ENCODE measurements at regions not wholly inside any gene's neighbourhood (a gene's known extent, or its start where the extent isn't known, plus 50 kb on each side); places are given as distances from the start of the nearest gene placed in this dataset.

GRCh38 chr10:78188446-78188845, 154.8 kb downstream of the RPS24 start:
- DNase-seq: no peak

- no peak for DNase-seq
Measured at GRCh38 chr10:78190051-78190825, 156.6 kb downstream of the RPS24 start.

GRCh38 chr10:78191301-78191700, 157.6 kb downstream of the RPS24 start:
- DNase-seq: no peak

GRCh38 chr10:78193189-78193588, 159.5 kb downstream of the RPS24 start:
- no peak for DNase-seq

GRCh38 chr10:78194050-78194449, 160.4 kb downstream of the RPS24 start:
- DNase-seq: no peak

- DNase-seq: no peak
Measured at GRCh38 chr10:78194539-78195402, 161.1 kb downstream of the RPS24 start.

- DNase-seq: no peak
Measured at GRCh38 chr10:78196396-78196795, 162.7 kb downstream of the RPS24 start.

GRCh38 chr10:78196964-78197363, 163.3 kb downstream of the RPS24 start:
- DNase-seq: no peak

GRCh38 chr10:78197628-78198272, 164.1 kb downstream of the RPS24 start:
- no peak for DNase-seq

GRCh38 chr10:78199005-78199725, 165.5 kb downstream of the RPS24 start:
- DNase-seq: no peak

GRCh38 chr10:78199759-78200158, 166.1 kb downstream of the RPS24 start:
- DNase-seq: no peak

GRCh38 chr10:78200686-78201085, 167.0 kb downstream of the RPS24 start:
- DNase-seq: no peak

- DNase-seq: no peak
Measured at GRCh38 chr10:78202386-78202785, 168.7 kb downstream of the RPS24 start.

- DNase-seq: no peak
Measured at GRCh38 chr10:78203915-78204818, 170.5 kb downstream of the RPS24 start.

GRCh38 chr10:78205457-78206016, 171.9 kb downstream of the RPS24 start:
- no peak for DNase-seq

GRCh38 chr10:78207216-78207615, 173.6 kb downstream of the RPS24 start:
- no peak for DNase-seq

- no peak for DNase-seq
Measured at GRCh38 chr10:78207776-78208175, 174.1 kb downstream of the RPS24 start.

- DNase-seq: no peak
Measured at GRCh38 chr10:78209970-78210369, 176.3 kb downstream of the RPS24 start.

GRCh38 chr10:78210548-78210947, 176.9 kb downstream of the RPS24 start:
- DNase-seq: no peak

- no peak for DNase-seq
Measured at GRCh38 chr10:78210976-78211375, 177.3 kb downstream of the RPS24 start.

- DNase-seq: peak; percentile 9 to 24
Measured at GRCh38 chr10:78211561-78212051, 177.9 kb downstream of the RPS24 start.

Measured in activated CD4-positive, alpha-beta T cell treated with anti-CD3 and anti-CD28 coated beads, Interleukin-2, amount 50 U/mL, for 48 hours (primary cell).